ENCODE measurements at regions not wholly inside any gene's neighbourhood (a gene's known extent, or its start where the extent isn't known, plus 50 kb on each side); places are given as distances from the start of the nearest gene placed in this dataset.

- no peaks in the 10 kb centered on the region for H3K9me3 Mint-ChIP-seq (ENCODE audit: unreplicated experiment)
- TF ChIP-seq CTCF (IDR thresholded peaks at IDR 0.05; ENCODE audit: unreplicated experiment) = no peak
- intact Hi-C loops (cut with micrococcal nuclease) = no loop called here
- POLR2A ChIA-PET = no interaction called here
- H3K27ac Mint-ChIP-seq (ENCODE audit: low read depth, unreplicated experiment) = no peak overlapping the region
- BruUV-seq (replicated peaks) = no TSS peak
- H3K36me3 Mint-ChIP-seq (ENCODE audit: insufficient read depth, unreplicated experiment) = no peaks in the 10 kb centered on the region
- CTCF ChIA-PET = interaction anchor here (0.5 to 3.0 kb wide), 2 partner anchors 168 to 909 kb away, joined by 3 to 13 read pairs; no protein-coding TSS in a partner anchor
- H3K4me1 Mint-ChIP-seq (ENCODE audit: insufficient read depth, unreplicated experiment) = peaks cover 8% of the 10 kb centered on the region
- H3K27me3 Mint-ChIP-seq (ENCODE audit: insufficient read depth, unreplicated experiment) = no peaks in the 10 kb centered on the region
- no peak overlapping the region for H3K4me3 Mint-ChIP-seq (ENCODE audit: unreplicated experiment)
- DNase-seq (ENCODE audit: unreplicated experiment) = no peak
Measured at GRCh38 chr4:158004101-158004500, 168.7 kb downstream of the GASK1B start.

- H3K4me3 Mint-ChIP-seq (ENCODE audit: unreplicated experiment) = no peak overlapping the region
- no peak for DNase-seq (ENCODE audit: unreplicated experiment)
- H3K9me3 Mint-ChIP-seq (ENCODE audit: unreplicated experiment) = no peaks in the 10 kb centered on the region
- intact Hi-C loops (cut with micrococcal nuclease) = no loop called here
- ChIA-PET POLR2A (interaction anchor here (0.8 to 1.5 kb wide), 2 partner anchors 8 to 169 kb away, joined by 3 to 4 read pairs; no protein-coding TSS in a partner anchor), CTCF (interaction anchor here (0.7 to 3.0 kb wide), 2 partner anchors 29 to 168 kb away, joined by 3 to 13 read pairs; no protein-coding TSS in a partner anchor)
- H3K36me3 Mint-ChIP-seq (ENCODE audit: insufficient read depth, unreplicated experiment) = no peaks in the 10 kb centered on the region
- no peaks in the 10 kb centered on the region for H3K27me3 Mint-ChIP-seq (ENCODE audit: insufficient read depth, unreplicated experiment)
- no peaks in the 10 kb centered on the region for H3K4me1 Mint-ChIP-seq (ENCODE audit: insufficient read depth, unreplicated experiment)
- no TSS peak for BruUV-seq (replicated peaks)
- no peak for TF ChIP-seq CTCF (IDR thresholded peaks at IDR 0.05; ENCODE audit: unreplicated experiment)
- H3K27ac Mint-ChIP-seq (ENCODE audit: low read depth, unreplicated experiment) = no peak overlapping the region
Measured at GRCh38 chr4:158003212-158003611, 169.6 kb downstream of the GASK1B start.

DNA sequence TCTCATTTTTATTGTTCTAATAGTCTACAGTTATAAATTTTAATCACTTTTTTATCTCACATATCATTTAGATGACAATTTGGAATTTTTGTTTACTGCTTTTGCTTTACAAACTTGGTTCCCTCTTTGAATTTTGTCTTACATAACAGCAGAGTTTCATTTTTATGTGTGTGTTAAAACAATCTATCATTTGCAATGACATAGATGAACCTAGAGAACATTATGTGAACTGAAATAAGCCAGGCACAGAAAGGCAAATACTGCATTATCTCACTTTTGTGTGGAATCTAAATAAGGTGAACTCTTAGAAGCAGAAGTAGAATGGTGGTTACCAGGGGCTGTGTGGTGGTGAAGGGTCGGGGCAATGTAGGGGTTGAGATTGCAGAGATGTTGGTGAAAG, 170.7 kb downstream of the GASK1B start:
- DNase-seq (ENCODE audit: unreplicated experiment) = no peak
- CTCF ChIA-PET = interaction anchor here (3.0 kb wide), 1 partner anchor 169 kb away, joined by 13 read pairs; no protein-coding TSS in a partner anchor
- POLR2A ChIA-PET = interaction anchor here (0.6 to 1.5 kb wide), 2 partner anchors 170 to 242 kb away, joined by 3 to 4 read pairs; no protein-coding TSS in a partner anchor
- no peak overlapping the region for H3K27ac Mint-ChIP-seq (ENCODE audit: low read depth, unreplicated experiment)
- H3K9me3 Mint-ChIP-seq (ENCODE audit: unreplicated experiment) = no peaks in the 10 kb centered on the region
- BruUV-seq (replicated peaks) = no TSS peak
- TF ChIP-seq CTCF (IDR thresholded peaks at IDR 0.05; ENCODE audit: unreplicated experiment) = no peak
- intact Hi-C loops (cut with micrococcal nuclease) = no loop called here
- no peaks in the 10 kb centered on the region for H3K27me3 Mint-ChIP-seq (ENCODE audit: insufficient read depth, unreplicated experiment)
- H3K4me3 Mint-ChIP-seq (ENCODE audit: unreplicated experiment) = no peak overlapping the region
- H3K36me3 Mint-ChIP-seq (ENCODE audit: insufficient read depth, unreplicated experiment) = no peaks in the 10 kb centered on the region
- no peaks in the 10 kb centered on the region for H3K4me1 Mint-ChIP-seq (ENCODE audit: insufficient read depth, unreplicated experiment)

GRCh38 chr4:158001756-158002155, 171.1 kb downstream of the GASK1B start:
- intact Hi-C loops (cut with micrococcal nuclease) = no loop called here
- Mint-ChIP-seq H3K36me3 (ENCODE audit: insufficient read depth, unreplicated experiment) (no peaks in the 10 kb centered on the region), H3K27me3 (ENCODE audit: insufficient read depth, unreplicated experiment) (no peaks in the 10 kb centered on the region), H3K27ac (ENCODE audit: low read depth, unreplicated experiment) (no peak overlapping the region), H3K9me3 (ENCODE audit: unreplicated experiment) (no peaks in the 10 kb centered on the region), H3K4me1 (ENCODE audit: insufficient read depth, unreplicated experiment) (no peaks in the 10 kb centered on the region), H3K4me3 (ENCODE audit: unreplicated experiment) (no peak overlapping the region)
- ChIA-PET POLR2A (interaction anchor here (0.6 to 1.7 kb wide), 2 partner anchors 170 to 242 kb away, joined by 3 to 6 read pairs; no protein-coding TSS in a partner anchor), CTCF (interaction anchor here (3.0 kb wide), 1 partner anchor 170 kb away, joined by 13 read pairs; no protein-coding TSS in a partner anchor)
- DNase-seq (ENCODE audit: unreplicated experiment) = no peak
- TF ChIP-seq CTCF (IDR thresholded peaks at IDR 0.05; ENCODE audit: unreplicated experiment) = no peak
- BruUV-seq (replicated peaks) = no TSS peak

Measured in MCF 10A (cell line).